Keratinocyte (primary cell): ENCODE measurements at regions not wholly inside any gene's neighbourhood (a gene's known extent, or its start where the extent isn't known, plus 50 kb on each side); places are given as distances from the start of the nearest gene placed in this dataset.

ENCODE experiments used
- DNase-seq: peaks from one replicate; pipeline ENCODE4 v3.0.0-alpha.2; 2011; ENCODE audit warnings: low read depth, missing footprints, low spot score
- FAIRE-seq: peaks from 2 replicates; lab custom pipeline; 2011; peaks lifted over from hg19 to GRCh38; lab: Jason Lieb, UNC
- H2AFZ ChIP-seq: 2 replicates; pipeline ENCODE4 v1.6.0; 2012; ENCODE audit warnings: low read length, control low read depth, inconsistent platforms; ENCODE audit not compliant: control insufficient read depth
- H3K27ac ChIP-seq: 2 replicates; pipeline ENCODE4 v1.5.1; 2011; ENCODE audit warnings: low read length; ENCODE audit not compliant: control insufficient read depth, insufficient read depth
- H3K27me3 ChIP-seq: 3 replicates; pipeline ENCODE4 v1.6.0; 2011; ENCODE audit warnings: low read length; ENCODE audit not compliant: control insufficient read depth, insufficient read depth; ENCODE audit errors: extremely low read depth
- H3K36me3 ChIP-seq, 2 experiments: 2 replicates in 1 of 2; 3 replicates in 1 of 2; pipeline ENCODE4 v1.5.1; 2011; ENCODE audit warnings: low read length in 2 of 2, mild to moderate bottlenecking in 1 of 2; ENCODE audit not compliant: control insufficient read depth in 2 of 2, insufficient read depth in 2 of 2; ENCODE audit errors: extremely low read depth in 1 of 2
- H3K4me1 ChIP-seq: 3 replicates; pipeline ENCODE4 v1.5.1; 2011; ENCODE audit warnings: low read length; ENCODE audit not compliant: control insufficient read depth, insufficient read depth; ENCODE audit errors: extremely low read depth
- H3K4me2 ChIP-seq: 3 replicates; pipeline ENCODE4 v1.6.0; 2011; ENCODE audit warnings: low read depth, low read length; ENCODE audit not compliant: control insufficient read depth, insufficient read depth; ENCODE audit errors: extremely low read depth
- H3K4me3 ChIP-seq, 3 experiments: fragments of 200-600 bp in 1 of 3; sonication (generic) in 1 of 3; 2 replicates in 2 of 3; 3 replicates in 1 of 3; pipeline ENCODE4 v1.5.1; 2011 to 2016; ENCODE audit warnings: low read length in 3 of 3, mild to moderate bottlenecking in 3 of 3, control low read depth in 2 of 3, inconsistent platforms in 1 of 3, low read depth in 1 of 3, mixed read lengths in 1 of 3, mixed run types in 1 of 3, moderate library complexity in 1 of 3; ENCODE audit not compliant: control insufficient read depth in 2 of 3, insufficient read depth in 2 of 3; ENCODE audit errors: extremely low read depth in 1 of 3
- H3K79me2 ChIP-seq: 2 replicates; pipeline ENCODE4 v1.6.0; 2012; ENCODE audit warnings: low read length; ENCODE audit not compliant: control insufficient read depth, insufficient read depth
- H3K9ac ChIP-seq: 3 replicates; pipeline ENCODE4 v1.6.0; 2011; ENCODE audit warnings: low read length; ENCODE audit not compliant: control insufficient read depth, insufficient read depth; ENCODE audit errors: extremely low read depth
- H3K9me1 ChIP-seq: 3 replicates; pipeline ENCODE4 v1.6.0; 2011; ENCODE audit warnings: low read length; ENCODE audit not compliant: control insufficient read depth, insufficient read depth; ENCODE audit errors: extremely low read depth
- H3K9me3 ChIP-seq: 2 replicates; pipeline ENCODE4 v1.5.1; 2012; ENCODE audit warnings: low read depth, low read length; ENCODE audit not compliant: control insufficient read depth
- H4K20me1 ChIP-seq: 3 replicates; pipeline ENCODE4 v1.6.0; 2011; ENCODE audit warnings: low read length; ENCODE audit not compliant: control insufficient read depth, insufficient read depth; ENCODE audit errors: extremely low read depth
- EZH2 ChIP-seq: IDR thresholded peaks from one replicate; pipeline ENCODE4 v1.6.1; 2012; ENCODE audit warnings: inconsistent platforms, mild to moderate bottlenecking, low read length, moderate library complexity
- dilution Hi-C: fragments of 300-500 bp; cut with MboI; formaldehyde crosslinking; loops from one replicate; pipeline ENCODE4 v1.7.0; 2020; ENCODE audit warnings: low sequenced_read_pairs; ENCODE audit not compliant: extremely low pct_ligation_motif_present
- TF ChIP-seq, protein P1 (sequence below), 3 experiments: IDR thresholded peaks in 1 of 3; conservative IDR thresholded peaks in 1 of 3; optimal IDR thresholded peaks in 1 of 3; 2 replicates in 2 of 3; 3 replicates in 1 of 3; pipeline versions ENCODE3 to v1.5.1; 2011; ENCODE audit warnings: low read length in 3 of 3, mild to moderate bottlenecking in 3 of 3, moderate library complexity in 2 of 3, control low read depth in 1 of 3, inconsistent platforms in 1 of 3; ENCODE audit not compliant: insufficient read depth in 2 of 3; ENCODE audit errors: extremely low read depth in 1 of 3

DNA sequence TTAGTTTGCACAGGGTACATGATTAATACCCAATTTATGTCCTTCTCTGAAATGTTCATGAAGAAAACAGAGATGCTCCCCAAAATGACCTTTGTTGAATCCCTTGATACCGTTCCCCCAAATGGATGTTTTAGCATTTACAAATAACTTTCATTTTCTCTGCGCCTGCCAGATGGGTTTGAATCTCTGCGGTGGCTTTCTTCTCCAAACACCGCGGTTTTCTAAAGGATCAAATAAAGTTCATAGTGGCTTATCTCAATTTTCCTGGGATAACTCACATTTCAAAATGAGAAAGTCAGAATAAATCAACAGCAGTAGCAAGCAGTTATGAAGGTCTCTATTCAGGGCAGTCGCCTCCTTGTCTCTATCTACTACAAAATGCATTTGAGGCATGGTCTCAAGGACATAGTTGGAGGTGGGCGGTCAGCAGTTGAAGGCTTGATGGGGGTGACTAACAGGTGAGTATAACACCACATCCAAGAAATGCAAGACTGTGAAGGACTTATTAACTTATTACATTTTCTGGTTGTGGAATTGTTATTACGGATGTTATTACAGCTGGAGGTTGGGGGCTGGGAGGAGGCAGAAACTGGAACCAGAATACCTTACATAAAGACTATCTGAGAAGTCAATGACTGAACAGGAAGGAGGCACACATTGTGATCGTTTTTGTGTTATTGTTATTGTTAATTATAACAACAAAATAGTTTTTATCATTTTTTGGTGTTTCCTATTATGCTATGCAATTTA is 1513.3 kb downstream of the FAM181B start:
- DNase-seq (no peak), FAIRE-seq (no peak)
- Histone ChIP-seq H3K27me3 (no peaks in the 10 kb centered on the region), H3K79me2 (no peaks in the 10 kb centered on the region), H3K9me3 (no peaks in the 10 kb centered on the region), H3K9me1 (no peaks in the 10 kb centered on the region), H3K36me3 (no peaks in the 10 kb centered on the region), H4K20me1 (no peaks in the 10 kb centered on the region), H3K4me2 (no peak overlapping the region), H3K27ac (no peak overlapping the region), H3K4me1 (no peaks in the 10 kb centered on the region), H2AFZ (no peak overlapping the region), H3K9ac (no peak overlapping the region), H3K4me3 (no peak overlapping the region)
- no peak for TF ChIP-seq EZH2
- TF ChIP-seq, protein P1, sequence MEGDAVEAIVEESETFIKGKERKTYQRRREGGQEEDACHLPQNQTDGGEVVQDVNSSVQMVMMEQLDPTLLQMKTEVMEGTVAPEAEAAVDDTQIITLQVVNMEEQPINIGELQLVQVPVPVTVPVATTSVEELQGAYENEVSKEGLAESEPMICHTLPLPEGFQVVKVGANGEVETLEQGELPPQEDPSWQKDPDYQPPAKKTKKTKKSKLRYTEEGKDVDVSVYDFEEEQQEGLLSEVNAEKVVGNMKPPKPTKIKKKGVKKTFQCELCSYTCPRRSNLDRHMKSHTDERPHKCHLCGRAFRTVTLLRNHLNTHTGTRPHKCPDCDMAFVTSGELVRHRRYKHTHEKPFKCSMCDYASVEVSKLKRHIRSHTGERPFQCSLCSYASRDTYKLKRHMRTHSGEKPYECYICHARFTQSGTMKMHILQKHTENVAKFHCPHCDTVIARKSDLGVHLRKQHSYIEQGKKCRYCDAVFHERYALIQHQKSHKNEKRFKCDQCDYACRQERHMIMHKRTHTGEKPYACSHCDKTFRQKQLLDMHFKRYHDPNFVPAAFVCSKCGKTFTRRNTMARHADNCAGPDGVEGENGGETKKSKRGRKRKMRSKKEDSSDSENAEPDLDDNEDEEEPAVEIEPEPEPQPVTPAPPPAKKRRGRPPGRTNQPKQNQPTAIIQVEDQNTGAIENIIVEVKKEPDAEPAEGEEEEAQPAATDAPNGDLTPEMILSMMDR (optimal IDR thresholded peaks at IDR 0.05 in 1 of 3, IDR thresholded peaks at IDR 0.05 in 1 of 3, conservative IDR thresholded peaks at IDR 0.05 in 1 of 3; ENCODE audit: extremely low read depth in 1 of 3, insufficient read depth in 2 of 3, low read length in 3 of 3), result no peak
- dilution Hi-C loops, result no loop called here

- H3K27ac ChIP-seq, result no peak overlapping the region
- H3K9me3 ChIP-seq, result no peaks in the 10 kb centered on the region
- dilution Hi-C loops, result no loop called here
- H3K27me3 ChIP-seq, result no peaks in the 10 kb centered on the region
- TF ChIP-seq, protein P1 (optimal IDR thresholded peaks at IDR 0.05 in 1 of 3, IDR thresholded peaks at IDR 0.05 in 1 of 3, conservative IDR thresholded peaks at IDR 0.05 in 1 of 3; ENCODE audit: extremely low read depth in 1 of 3, insufficient read depth in 2 of 3, low read length in 3 of 3), result no peak
- H4K20me1 ChIP-seq, result no peaks in the 10 kb centered on the region
- no peaks in the 10 kb centered on the region for H3K4me1 ChIP-seq
- FAIRE-seq (no peak), DNase-seq (no peak)
- H3K9me1 ChIP-seq, result no peaks in the 10 kb centered on the region
- no peak overlapping the region for H3K4me3 ChIP-seq
- no peaks in the 10 kb centered on the region for H3K36me3 ChIP-seq
- no peak overlapping the region for H3K9ac ChIP-seq
- H3K4me2 ChIP-seq, result no peak overlapping the region
- no peaks in the 10 kb centered on the region for H3K79me2 ChIP-seq
- H2AFZ ChIP-seq, result no peak overlapping the region
These were observed 1514.0 kb downstream of the FAM181B start for GRCh38 chr11:81219661-81220060.
